ENCODE measurements at regions not wholly inside any gene's neighbourhood (a gene's known extent, or its start where the extent isn't known, plus 50 kb on each side); places are given as distances from the start of the nearest gene placed in this dataset.
A peak's percentile ranks its signal among the peaks of the same experiment; 100 is the strongest.

- WGBS, 2 donors = 94 to 95% methylated on average over 3 of the region's 3 CpGs
- Histone ChIP-seq H3K9me3 (no peaks in the 10 kb centered on the region), H3K36me3 (no peaks in the 10 kb centered on the region), H3K27me3 (no peaks in the 10 kb centered on the region), H3K4me3 (no peak overlapping the region), H3K27ac (peak overlapping the region in 3 of 4 donors; percentile 43 to 64 (median 48)), H3K4me1 (peaks cover 0 to 45% (median 22%) of the 10 kb centered on the region in 4 donors)
- no peak for DNase-seq
- TF ChIP-seq CTCF (IDR thresholded peaks at IDR 0.05) (no peak), POLR2A (IDR thresholded peaks at IDR 0.05) (no peak), POLR2AphosphoS5 (IDR thresholded peaks at IDR 0.05) (no peak), EP300 (IDR thresholded peaks at IDR 0.05) (no peak)
- intact Hi-C loops (cut with DNase I) = no loop called here
These were observed 462.9 kb upstream of the KCNMB2 start for GRCh38 chr3:178073366-178073765.

GRCh38 chr3:178075344-178075743 is 460.9 kb upstream of the KCNMB2 start:
- WGBS, 2 donors = 87 to 96% methylated on average over 5 of the region's 5 CpGs
- TF ChIP-seq CTCF (IDR thresholded peaks at IDR 0.05) (no peak), EP300 (IDR thresholded peaks at IDR 0.05) (no peak), POLR2AphosphoS5 (IDR thresholded peaks at IDR 0.05) (no peak), POLR2A (IDR thresholded peaks at IDR 0.05) (no peak)
- Histone ChIP-seq H3K9me3 (no peaks in the 10 kb centered on the region), H3K27me3 (no peaks in the 10 kb centered on the region), H3K4me3 (no peak overlapping the region), H3K27ac (peak overlapping the region in 2 of 4 donors; percentile 1 to 73), H3K36me3 (no peaks in the 10 kb centered on the region), H3K4me1 (peaks cover 0 to 57% (median 31%) of the 10 kb centered on the region in 4 donors)
- no peak for DNase-seq
- intact Hi-C loops (cut with DNase I) = no loop called here

- peaks cover 0 to 69% (median 30%) of the 10 kb centered on the region in 4 donors for H3K4me1 ChIP-seq
- no peak for DNase-seq
- TF ChIP-seq POLR2AphosphoS5 (IDR thresholded peaks at IDR 0.05) (peak in 3 of 4 donors; percentile 11 to 35 (median 30)), POLR2A (IDR thresholded peaks at IDR 0.05) (no peak)
- no peaks in the 10 kb centered on the region for H3K36me3 ChIP-seq
- intact Hi-C loops (cut with DNase I) = no loop called here
- no peaks in the 10 kb centered on the region for H3K9me3 ChIP-seq
- 52 to 66% methylated on average over 1 of the region's 1 CpG for WGBS, 2 donors
- H3K27ac ChIP-seq = peak overlapping the region; percentile 25 to 77 (median 70)
- no peaks in the 10 kb centered on the region for H3K27me3 ChIP-seq
- no peak overlapping the region for H3K4me3 ChIP-seq
These were observed 457.3 kb upstream of the KCNMB2 start for GRCh38 chr3:178078953-178079352.

GRCh38 chr3:178079966-178080365 is 456.3 kb upstream of the KCNMB2 start:
- H3K27ac ChIP-seq = peak overlapping the region in 2 of 4 donors; percentile 73 to 77
- DNase-seq = no peak

More at GRCh38 chr3:178079966-178080365, 456.3 kb upstream of the KCNMB2 start:
- no peaks in the 10 kb centered on the region for H3K36me3 ChIP-seq
- H3K4me3 ChIP-seq = no peak overlapping the region
- H3K9me3 ChIP-seq = no peaks in the 10 kb centered on the region
- H3K27me3 ChIP-seq = no peaks in the 10 kb centered on the region
- intact Hi-C loops (cut with DNase I) = loop anchor here (10.0 kb wide), 1 partner anchor 255 kb away; no protein-coding TSS in a partner anchor
- WGBS, 2 donors = 57 to 78% methylated on average over 1 of the region's 1 CpG
- TF ChIP-seq EP300 (IDR thresholded peaks at IDR 0.05) = no peak
- TF ChIP-seq POLR2AphosphoS5 (IDR thresholded peaks at IDR 0.05) = no peak
- no peak for TF ChIP-seq POLR2A (IDR thresholded peaks at IDR 0.05)
- no peak for TF ChIP-seq CTCF (IDR thresholded peaks at IDR 0.05)
- H3K4me1 ChIP-seq = peaks cover 0 to 78% (median 41%) of the 10 kb centered on the region in 4 donors
